NB4 (cell line): ENCODE measurements at regions not wholly inside any gene's neighbourhood (a gene's known extent, or its start where the extent isn't known, plus 50 kb on each side); places are given as distances from the start of the nearest gene placed in this dataset.

Experiments
- DNase-seq: peaks from one replicate; pipeline ENCODE4 v3.0.0; 2010; ENCODE audit warnings: low read depth
- H3K4me3 ChIP-seq: one replicate; pipeline ENCODE4 v1.5.1; 2011; ENCODE audit warnings: mild to moderate bottlenecking, low read depth, low read length, moderate library complexity
- CTCF ChIP-seq: IDR thresholded peaks from one replicate; pipeline ENCODE4 v1.5.1; 2012; ENCODE audit warnings: low read depth, low read length
- MAX ChIP-seq: IDR thresholded peaks from 2 replicates; pipeline ENCODE4 v1.6.1; 2011; ENCODE audit warnings: low read depth, low read length
- MYC ChIP-seq: IDR thresholded peaks from 2 replicates; pipeline ENCODE4 v1.6.1; 2011; ENCODE audit warnings: low read depth, low read length
- POLR2A ChIP-seq: IDR thresholded peaks from 2 replicates; pipeline ENCODE4 v1.6.1; 2011; ENCODE audit warnings: mild to moderate bottlenecking; ENCODE audit not compliant: insufficient read length; ENCODE audit errors: extremely low read depth

- no peak for TF ChIP-seq MYC
- TF ChIP-seq POLR2A, result no peak
- TF ChIP-seq CTCF, result no peak
- TF ChIP-seq MAX, result no peak
- H3K4me3 ChIP-seq, result no peak overlapping the region
- no peak for DNase-seq
Observed at GRCh38 chr1:209444961-209445360, 138.6 kb upstream of the CAMK1G start.

- no peak for TF ChIP-seq POLR2A
- DNase-seq, result no peak
- no peak overlapping the region for H3K4me3 ChIP-seq
Observed at GRCh38 chr1:209445576-209445975, 137.9 kb upstream of the CAMK1G start.

GRCh38 chr1:209446356-209446755, 137.2 kb upstream of the CAMK1G start:
- no peak for TF ChIP-seq MYC
- no peak for TF ChIP-seq POLR2A
- TF ChIP-seq CTCF, result no peak
- no peak for TF ChIP-seq MAX
- H3K4me3 ChIP-seq, result no peak overlapping the region
- no peak for DNase-seq

- no peak for DNase-seq
- TF ChIP-seq MAX (no peak), CTCF (no peak)
- no peak overlapping the region for H3K4me3 ChIP-seq
Observed at GRCh38 chr1:209454340-209454994, 129.0 kb upstream of the CAMK1G start.

GRCh38 chr1:209455145-209455544, 128.4 kb upstream of the CAMK1G start:
- DNase-seq, result no peak

More at GRCh38 chr1:209455145-209455544, 128.4 kb upstream of the CAMK1G start:
- H3K4me3 ChIP-seq, result no peak overlapping the region
- no peak for TF ChIP-seq POLR2A
- no peak for TF ChIP-seq MYC
- TF ChIP-seq MAX, result no peak
- TF ChIP-seq CTCF, result no peak
